ENCODE measurements at regions not wholly inside any gene's neighbourhood (a gene's known extent, or its start where the extent isn't known, plus 50 kb on each side); places are given as distances from the start of the nearest gene placed in this dataset.

- H2BK15ac ChIP-seq (ENCODE audit: low read depth, low read length) = no peak overlapping the region
- no peak overlapping the region for H2BK120ac ChIP-seq (ENCODE audit: low read depth, low read length, poor library complexity, severe bottlenecking)
- H2BK5ac ChIP-seq (ENCODE audit: insufficient read length, low read length) = no peak overlapping the region
- H3K23me2 ChIP-seq (ENCODE audit: insufficient read length, low read depth, low read length, poor library complexity, severe bottlenecking) = no peaks in the 10 kb centered on the region
- no peaks in the 10 kb centered on the region for H3K27me3 ChIP-seq (ENCODE audit: insufficient read depth, low read length)
- no CpG with 5 or more reads among the region's 2 CpGs for WGBS (ENCODE audit: extremely low coverage, insufficient read length, low lambda C conversion rate)
- H2BK12ac ChIP-seq (ENCODE audit: insufficient read length, low read depth, low read length) = no peak overlapping the region
- H4K8ac ChIP-seq (replicated peaks; ENCODE audit: insufficient read length, low read depth, low read length) = no peak overlapping the region
- no peak overlapping the region for H2AFZ ChIP-seq (ENCODE audit: low read length)
- no peak overlapping the region for H3K56ac ChIP-seq (ENCODE audit: insufficient read length, low read depth, low read length)
- H3K27ac ChIP-seq (ENCODE audit: insufficient read length, low read depth, low read length) = no peak overlapping the region
- H4K91ac ChIP-seq (ENCODE audit: insufficient read length, low read depth, low read length) = no peak overlapping the region
- H3K4me3 Mint-ChIP-seq = no peak overlapping the region
- no peak overlapping the region for H2BK20ac ChIP-seq (ENCODE audit: low read depth, low read length, poor library complexity, severe bottlenecking)
- no peaks in the 10 kb centered on the region for H4K20me1 ChIP-seq (ENCODE audit: control insufficient read depth, insufficient read depth, insufficient read length)
- H3K36me3 Mint-ChIP-seq (ENCODE audit: insufficient read depth in 1 of 3, low read depth in 3 of 3) = peaks cover 0 to 7% (median 3%) of the 10 kb centered on the region in 3 experiments; a peak in 1 of 7 replicates
- no peak for TF ChIP-seq CTCF (conservative IDR thresholded peaks at IDR 0.05)
- no peak overlapping the region for H3K14ac ChIP-seq (ENCODE audit: insufficient read depth, low read length)
- no peaks in the 10 kb centered on the region for H3K4me1 ChIP-seq (ENCODE audit: insufficient read depth, low read length)
- no peaks in the 10 kb centered on the region for H3K79me1 ChIP-seq (ENCODE audit: insufficient read depth, low read depth, low read length, poor library complexity, severe bottlenecking)
- no peak overlapping the region for H4K5ac ChIP-seq (ENCODE audit: insufficient read length, low read depth, low read length)
- no peak overlapping the region for H3K4ac ChIP-seq (ENCODE audit: low read depth, low read length)
- H3K9me3 Mint-ChIP-seq = peaks cover 42 to 48% of the 10 kb centered on the region in 2 experiments
- no peak for DNase-seq
- no peak overlapping the region for H3K9ac ChIP-seq (ENCODE audit: extremely low read depth, insufficient read length, low read length)
- no peak overlapping the region for H2AK5ac ChIP-seq (ENCODE audit: insufficient read length, low read length)
- H3K4me2 ChIP-seq (ENCODE audit: insufficient read depth, insufficient read length, low read length) = no peak overlapping the region
- no peaks in the 10 kb centered on the region for H3K4me1 Mint-ChIP-seq
- H3K27ac Mint-ChIP-seq = no peak overlapping the region
- no peaks in the 10 kb centered on the region for H3K27me3 Mint-ChIP-seq (ENCODE audit: low read depth)
- no peak overlapping the region for H3K18ac ChIP-seq (ENCODE audit: insufficient read length, low read depth, low read length)
- H3K23ac ChIP-seq (ENCODE audit: insufficient read length, low read depth, low read length) = no peak overlapping the region
- no peak overlapping the region for H3T11ph ChIP-seq (ENCODE audit: low read length)
- H3K79me2 ChIP-seq (ENCODE audit: insufficient read depth, low read length) = no peaks in the 10 kb centered on the region
- H3K9me3 ChIP-seq (ENCODE audit: control insufficient read depth, low read depth, low read length) = peaks cover 9% of the 10 kb centered on the region
Measured at GRCh38 chrX:106300239-106300638, 132.1 kb downstream of the PWWP3B start.

Measured in H9 (cell line).